ENCODE measurements at regions not wholly inside any gene's neighbourhood (a gene's known extent, or its start where the extent isn't known, plus 50 kb on each side); places are given as distances from the start of the nearest gene placed in this dataset.

DNA sequence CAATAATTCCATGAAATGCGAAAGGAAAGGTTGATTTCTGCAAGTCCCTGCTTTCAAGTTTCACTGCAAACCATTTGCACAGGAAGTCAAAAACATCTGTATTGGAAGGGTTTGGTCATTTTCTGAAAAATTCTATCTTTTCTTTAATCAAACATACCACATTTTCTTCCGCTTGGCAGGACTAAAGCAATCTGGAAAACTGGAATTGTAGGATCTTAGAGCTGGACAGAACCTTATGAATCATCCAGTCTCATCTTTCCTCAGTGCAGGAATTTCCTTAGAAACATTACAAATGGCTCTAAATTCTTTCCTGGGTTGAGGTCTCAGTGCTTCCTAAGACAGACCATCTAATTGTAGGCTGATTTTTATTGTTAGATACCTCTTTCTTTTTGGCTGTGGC lies 111.5 kb upstream of the ELAC2 start:
- TF ChIP-seq SIN3A (IDR thresholded peaks at IDR 0.05; ENCODE audit: borderline replicate concordance, insufficient read depth, low read length) = no peak
- TF ChIP-seq TAF1 (IDR thresholded peaks at IDR 0.05; ENCODE audit: borderline replicate concordance, insufficient read depth, low read length) = no peak
- TF ChIP-seq, protein P1, sequence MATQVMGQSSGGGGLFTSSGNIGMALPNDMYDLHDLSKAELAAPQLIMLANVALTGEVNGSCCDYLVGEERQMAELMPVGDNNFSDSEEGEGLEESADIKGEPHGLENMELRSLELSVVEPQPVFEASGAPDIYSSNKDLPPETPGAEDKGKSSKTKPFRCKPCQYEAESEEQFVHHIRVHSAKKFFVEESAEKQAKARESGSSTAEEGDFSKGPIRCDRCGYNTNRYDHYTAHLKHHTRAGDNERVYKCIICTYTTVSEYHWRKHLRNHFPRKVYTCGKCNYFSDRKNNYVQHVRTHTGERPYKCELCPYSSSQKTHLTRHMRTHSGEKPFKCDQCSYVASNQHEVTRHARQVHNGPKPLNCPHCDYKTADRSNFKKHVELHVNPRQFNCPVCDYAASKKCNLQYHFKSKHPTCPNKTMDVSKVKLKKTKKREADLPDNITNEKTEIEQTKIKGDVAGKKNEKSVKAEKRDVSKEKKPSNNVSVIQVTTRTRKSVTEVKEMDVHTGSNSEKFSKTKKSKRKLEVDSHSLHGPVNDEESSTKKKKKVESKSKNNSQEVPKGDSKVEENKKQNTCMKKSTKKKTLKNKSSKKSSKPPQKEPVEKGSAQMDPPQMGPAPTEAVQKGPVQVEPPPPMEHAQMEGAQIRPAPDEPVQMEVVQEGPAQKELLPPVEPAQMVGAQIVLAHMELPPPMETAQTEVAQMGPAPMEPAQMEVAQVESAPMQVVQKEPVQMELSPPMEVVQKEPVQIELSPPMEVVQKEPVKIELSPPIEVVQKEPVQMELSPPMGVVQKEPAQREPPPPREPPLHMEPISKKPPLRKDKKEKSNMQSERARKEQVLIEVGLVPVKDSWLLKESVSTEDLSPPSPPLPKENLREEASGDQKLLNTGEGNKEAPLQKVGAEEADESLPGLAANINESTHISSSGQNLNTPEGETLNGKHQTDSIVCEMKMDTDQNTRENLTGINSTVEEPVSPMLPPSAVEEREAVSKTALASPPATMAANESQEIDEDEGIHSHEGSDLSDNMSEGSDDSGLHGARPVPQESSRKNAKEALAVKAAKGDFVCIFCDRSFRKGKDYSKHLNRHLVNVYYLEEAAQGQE (IDR thresholded peaks at IDR 0.05; ENCODE audit: insufficient read depth in 1 of 2, low read depth in 2 of 2, low read length in 2 of 2) = no peak
